Nephron (organoid): ENCODE measurements at regions not wholly inside any gene's neighbourhood (a gene's known extent, or its start where the extent isn't known, plus 50 kb on each side); places are given as distances from the start of the nearest gene placed in this dataset.
A peak's percentile ranks its signal among the peaks of the same experiment; 100 is the strongest.

Source experiments
- H3K27ac Mint-ChIP-seq, 3 experiments: 2 replicates each; pipeline ENCODE4 v1.8.0; 2020; ENCODE audit warnings: mixed read lengths in 3 of 3, mild to moderate bottlenecking in 2 of 3, moderate library complexity in 1 of 3
- H3K27me3 Mint-ChIP-seq: 2 replicates; pipeline ENCODE4 v1.8.0; 2021; ENCODE audit warnings: low read depth, mild to moderate bottlenecking, moderate library complexity, mixed read lengths
- H3K36me3 Mint-ChIP-seq: 2 replicates; pipeline ENCODE4 v1.8.0; 2020; ENCODE audit warnings: low read depth, mixed read lengths
- H3K4me1 Mint-ChIP-seq: 2 replicates; pipeline ENCODE4 v1.8.0; 2020; ENCODE audit warnings: mixed read lengths
- H3K4me3 Mint-ChIP-seq, 3 experiments: 2 replicates each; pipeline ENCODE4 v1.8.0; 2020; ENCODE audit warnings: mild to moderate bottlenecking in 3 of 3, mixed read lengths in 3 of 3, moderate library complexity in 2 of 3
- H3K9me3 Mint-ChIP-seq: 2 replicates; pipeline ENCODE4 v1.8.0; 2020; ENCODE audit warnings: mixed read lengths
- TF ChIP-seq, protein P1 (sequence below), 3 experiments: fragments of 200-600 bp; sonication (generic); IDR thresholded peaks; one replicate each; pipeline ENCODE4 v1.5.0; 2021; ENCODE audit warnings: antibody characterized with exemption in 3 of 3; ENCODE audit not compliant: unreplicated experiment in 3 of 3

DNA sequence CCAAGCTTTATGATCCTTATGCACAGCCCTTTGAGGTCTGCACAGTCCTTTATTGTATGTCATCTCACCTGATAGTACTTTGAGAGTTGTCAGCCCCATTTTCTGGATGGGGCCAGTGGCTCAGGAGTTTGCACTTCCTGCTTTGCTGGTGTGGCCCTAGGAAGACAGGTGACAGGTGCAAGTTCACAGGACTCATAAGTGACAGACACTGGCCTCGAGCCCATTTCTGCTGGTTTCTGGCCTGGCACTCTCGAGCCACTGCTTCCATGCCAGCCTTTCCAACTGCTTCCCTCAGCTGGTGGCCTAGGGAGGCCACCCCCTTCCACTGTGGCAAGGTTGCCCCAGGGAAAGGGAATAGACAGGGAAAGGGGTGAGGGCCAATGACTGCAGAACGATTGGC lies 84.4 kb upstream of the CCL1 start:
- no peak overlapping the region for H3K4me3 Mint-ChIP-seq
- peaks cover 62% of the 10 kb centered on the region for H3K27me3 Mint-ChIP-seq
- H3K9me3 Mint-ChIP-seq, result no peaks in the 10 kb centered on the region
- no peaks in the 10 kb centered on the region for H3K36me3 Mint-ChIP-seq
- H3K4me1 Mint-ChIP-seq, result no peaks in the 10 kb centered on the region
- TF ChIP-seq, protein P1, sequence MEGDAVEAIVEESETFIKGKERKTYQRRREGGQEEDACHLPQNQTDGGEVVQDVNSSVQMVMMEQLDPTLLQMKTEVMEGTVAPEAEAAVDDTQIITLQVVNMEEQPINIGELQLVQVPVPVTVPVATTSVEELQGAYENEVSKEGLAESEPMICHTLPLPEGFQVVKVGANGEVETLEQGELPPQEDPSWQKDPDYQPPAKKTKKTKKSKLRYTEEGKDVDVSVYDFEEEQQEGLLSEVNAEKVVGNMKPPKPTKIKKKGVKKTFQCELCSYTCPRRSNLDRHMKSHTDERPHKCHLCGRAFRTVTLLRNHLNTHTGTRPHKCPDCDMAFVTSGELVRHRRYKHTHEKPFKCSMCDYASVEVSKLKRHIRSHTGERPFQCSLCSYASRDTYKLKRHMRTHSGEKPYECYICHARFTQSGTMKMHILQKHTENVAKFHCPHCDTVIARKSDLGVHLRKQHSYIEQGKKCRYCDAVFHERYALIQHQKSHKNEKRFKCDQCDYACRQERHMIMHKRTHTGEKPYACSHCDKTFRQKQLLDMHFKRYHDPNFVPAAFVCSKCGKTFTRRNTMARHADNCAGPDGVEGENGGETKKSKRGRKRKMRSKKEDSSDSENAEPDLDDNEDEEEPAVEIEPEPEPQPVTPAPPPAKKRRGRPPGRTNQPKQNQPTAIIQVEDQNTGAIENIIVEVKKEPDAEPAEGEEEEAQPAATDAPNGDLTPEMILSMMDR (IDR thresholded peaks at IDR 0.05; ENCODE audit: unreplicated experiment in 3 of 3), result no peak
- H3K27ac Mint-ChIP-seq, result no peak overlapping the region

DNA sequence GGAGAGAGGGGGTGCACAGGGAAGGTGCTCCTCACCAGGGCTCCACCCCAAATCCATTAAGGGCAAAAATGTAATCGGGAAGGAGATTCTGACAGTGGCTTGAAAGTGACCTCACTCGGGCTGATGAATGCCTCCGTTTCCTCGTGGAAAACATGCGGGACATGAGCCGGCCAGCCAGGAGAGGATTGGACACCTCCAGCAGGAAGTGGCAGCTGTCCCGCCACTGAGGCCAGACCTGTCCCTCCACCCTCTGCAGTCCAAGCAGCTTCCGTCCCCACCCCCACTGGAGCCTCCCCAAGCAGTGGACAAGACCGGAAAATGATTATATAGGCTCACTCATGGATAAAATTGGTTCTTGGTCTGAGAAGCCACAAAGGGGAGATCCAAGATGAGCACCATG lies 82.1 kb upstream of the CCL1 start:
- Mint-ChIP-seq H3K4me3 (no peak overlapping the region), H3K9me3 (no peaks in the 10 kb centered on the region), H3K27me3 (peaks cover 75% of the 10 kb centered on the region), H3K4me1 (no peaks in the 10 kb centered on the region), H3K27ac (no peak overlapping the region), H3K36me3 (no peaks in the 10 kb centered on the region)
- TF ChIP-seq, protein P1 (IDR thresholded peaks at IDR 0.05; ENCODE audit: unreplicated experiment in 3 of 3), result no peak

DNA sequence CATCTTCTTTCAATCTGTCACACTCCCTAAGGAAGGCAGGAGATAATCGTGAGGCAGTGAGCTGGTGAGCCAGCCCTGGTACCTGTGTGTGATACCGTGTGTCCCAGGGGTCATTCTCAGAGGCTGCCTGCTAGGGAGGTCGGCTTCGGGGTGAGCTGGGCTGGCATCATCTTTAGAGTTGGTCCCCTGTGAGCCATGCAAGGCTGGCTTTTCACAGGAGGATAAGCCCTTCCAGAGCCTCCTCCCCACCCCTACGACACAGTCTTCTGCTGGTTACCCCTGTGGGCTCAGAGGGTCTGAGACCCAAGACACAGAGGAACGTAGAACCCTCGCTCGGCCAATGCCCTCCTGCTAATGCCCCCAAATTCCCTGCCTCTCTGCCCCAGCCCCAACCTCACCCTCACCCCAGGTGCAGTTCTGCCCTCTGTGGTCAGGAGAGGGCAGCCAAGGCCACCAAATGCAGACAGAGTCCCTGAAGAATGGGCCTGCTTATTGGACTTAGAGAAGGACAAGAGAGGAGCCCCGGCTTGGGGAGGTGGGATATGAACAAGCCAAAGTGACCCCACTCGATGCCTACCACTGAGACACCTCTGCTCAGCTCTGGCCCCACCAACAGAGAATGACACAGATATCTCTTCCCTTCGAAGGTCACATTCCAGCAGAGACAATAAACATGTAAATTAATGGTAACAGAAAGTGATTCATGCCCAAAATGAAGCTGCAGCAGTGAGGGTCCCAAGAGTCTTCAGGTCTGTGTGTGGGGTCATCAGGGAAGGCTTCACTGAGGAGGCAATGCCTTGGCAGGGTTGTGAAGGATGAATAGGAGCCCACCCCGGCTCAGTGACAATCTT lies 80.8 kb upstream of the CCL1 start:
- H3K4me1 Mint-ChIP-seq, result no peaks in the 10 kb centered on the region
- H3K27ac Mint-ChIP-seq, result no peak overlapping the region
- H3K27me3 Mint-ChIP-seq, result peaks cover 75% of the 10 kb centered on the region
- H3K9me3 Mint-ChIP-seq, result no peaks in the 10 kb centered on the region
- H3K36me3 Mint-ChIP-seq, result no peaks in the 10 kb centered on the region
- TF ChIP-seq, protein P1 (IDR thresholded peaks at IDR 0.05; ENCODE audit: unreplicated experiment in 3 of 3), result peak in 2 of 3 experiments; percentile 10 to 27
- H3K4me3 Mint-ChIP-seq, result no peak overlapping the region

DNA sequence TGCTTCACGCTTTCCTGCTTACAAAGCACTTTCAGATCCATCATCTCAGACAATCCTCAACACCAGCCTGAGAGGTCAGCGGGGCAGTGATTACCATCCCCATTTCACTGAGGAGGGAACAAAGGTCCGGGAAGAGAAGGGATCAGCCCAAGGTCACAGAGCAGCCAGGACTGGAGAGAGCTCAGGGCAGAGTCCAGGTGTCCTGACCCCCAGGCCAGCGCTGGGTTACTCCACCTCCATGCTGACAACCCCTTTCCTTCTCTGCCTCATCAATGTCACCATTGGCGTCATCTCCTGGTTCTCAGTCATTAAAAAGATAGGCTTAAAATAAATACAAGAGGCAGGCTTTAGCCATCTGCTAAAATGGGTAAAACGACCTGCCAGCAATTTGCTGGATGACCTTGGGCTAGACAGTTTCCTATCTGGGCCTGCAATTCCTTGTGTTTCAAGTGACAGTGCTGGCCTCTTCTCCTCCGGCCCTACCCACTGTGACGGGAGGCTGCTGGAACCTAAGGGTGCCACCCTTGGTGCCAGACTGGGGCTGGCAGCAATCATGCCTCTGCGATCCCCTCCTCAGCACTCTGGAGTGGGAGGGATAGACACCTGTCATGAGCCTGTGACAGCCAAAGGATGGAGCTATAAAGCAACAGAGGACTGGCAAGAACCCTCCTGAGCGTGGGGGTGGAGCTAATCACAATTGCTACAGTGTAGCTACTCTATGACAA lies 79.5 kb upstream of the CCL1 start:
- no peaks in the 10 kb centered on the region for H3K4me1 Mint-ChIP-seq
- TF ChIP-seq, protein P1 (IDR thresholded peaks at IDR 0.05; ENCODE audit: unreplicated experiment in 3 of 3), result no peak
- H3K27ac Mint-ChIP-seq, result no peak overlapping the region
- peaks cover 80% of the 10 kb centered on the region for H3K27me3 Mint-ChIP-seq
- H3K4me3 Mint-ChIP-seq, result no peak overlapping the region
- no peaks in the 10 kb centered on the region for H3K9me3 Mint-ChIP-seq
- H3K36me3 Mint-ChIP-seq, result no peaks in the 10 kb centered on the region

DNA sequence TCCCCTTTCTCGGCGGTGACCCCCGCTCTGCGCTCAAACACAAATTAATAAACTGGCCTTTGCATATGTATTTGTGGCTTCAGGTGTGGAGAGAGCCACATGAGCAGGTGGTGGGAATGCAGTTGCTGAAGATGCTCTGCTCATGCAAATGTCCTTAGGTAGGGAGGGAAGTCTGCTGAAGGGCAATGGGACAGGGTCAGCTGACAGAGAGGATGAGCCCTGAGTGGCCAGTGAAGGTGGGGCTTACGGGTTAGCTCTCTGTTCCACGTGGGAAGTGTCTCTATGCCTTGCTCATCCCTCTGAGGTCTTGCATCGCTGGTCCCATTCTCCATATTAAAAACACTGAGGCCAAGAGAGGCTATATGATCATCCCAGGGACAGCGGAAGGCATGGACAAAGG lies 74.2 kb upstream of the CCL1 start:
- H3K36me3 Mint-ChIP-seq, result no peaks in the 10 kb centered on the region
- no peak overlapping the region for H3K27ac Mint-ChIP-seq
- no peak overlapping the region for H3K4me3 Mint-ChIP-seq
- no peaks in the 10 kb centered on the region for H3K9me3 Mint-ChIP-seq
- TF ChIP-seq, protein P1 (IDR thresholded peaks at IDR 0.05; ENCODE audit: unreplicated experiment in 3 of 3), result no peak
- H3K27me3 Mint-ChIP-seq, result peaks cover 74% of the 10 kb centered on the region
- H3K4me1 Mint-ChIP-seq, result no peaks in the 10 kb centered on the region
